OCI-LY7 (cell line): ENCODE measurements at regions not wholly inside any gene's neighbourhood (a gene's known extent, or its start where the extent isn't known, plus 50 kb on each side); places are given as distances from the start of the nearest gene placed in this dataset.

Experiments
- EZH2phosphoT487 ChIP-seq: fragments of 200-600 bp; sonication (generic); IDR thresholded peaks from 2 replicates; pipeline ENCODE4 v1.6.1; 2018; ENCODE audit warnings: low read depth, borderline replicate concordance, mild to moderate bottlenecking, mixed run types, antibody characterized with exemption, low read length, moderate library complexity, mixed read lengths
- TF ChIP-seq, protein P1 (sequence below): fragments of 200-600 bp; sonication (generic); conservative IDR thresholded peaks from 2 replicates; pipeline ENCODE4 v1.5.1; 2014; ENCODE audit warnings: mild to moderate bottlenecking, antibody characterized with exemption, low read length, moderate library complexity, mixed read lengths

DNA sequence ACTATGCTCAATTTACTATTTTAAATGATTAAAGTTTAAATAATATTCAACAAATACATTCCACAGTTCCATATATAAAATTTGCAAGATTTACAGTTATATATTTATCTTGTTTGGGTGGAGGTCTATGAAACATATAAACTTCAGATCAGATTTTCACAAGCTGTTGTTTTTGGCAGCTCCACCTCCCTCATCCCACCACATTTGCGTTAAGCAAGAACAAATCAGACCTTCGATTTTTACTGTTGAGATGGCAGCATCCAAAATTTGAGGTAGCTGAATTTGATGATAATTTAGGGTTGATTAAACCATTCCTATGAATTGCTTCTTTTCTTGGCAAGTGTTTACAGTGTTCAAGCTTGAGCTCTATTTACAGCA lies 986.4 kb downstream of the REEP3 start:
- TF ChIP-seq, protein P1, sequence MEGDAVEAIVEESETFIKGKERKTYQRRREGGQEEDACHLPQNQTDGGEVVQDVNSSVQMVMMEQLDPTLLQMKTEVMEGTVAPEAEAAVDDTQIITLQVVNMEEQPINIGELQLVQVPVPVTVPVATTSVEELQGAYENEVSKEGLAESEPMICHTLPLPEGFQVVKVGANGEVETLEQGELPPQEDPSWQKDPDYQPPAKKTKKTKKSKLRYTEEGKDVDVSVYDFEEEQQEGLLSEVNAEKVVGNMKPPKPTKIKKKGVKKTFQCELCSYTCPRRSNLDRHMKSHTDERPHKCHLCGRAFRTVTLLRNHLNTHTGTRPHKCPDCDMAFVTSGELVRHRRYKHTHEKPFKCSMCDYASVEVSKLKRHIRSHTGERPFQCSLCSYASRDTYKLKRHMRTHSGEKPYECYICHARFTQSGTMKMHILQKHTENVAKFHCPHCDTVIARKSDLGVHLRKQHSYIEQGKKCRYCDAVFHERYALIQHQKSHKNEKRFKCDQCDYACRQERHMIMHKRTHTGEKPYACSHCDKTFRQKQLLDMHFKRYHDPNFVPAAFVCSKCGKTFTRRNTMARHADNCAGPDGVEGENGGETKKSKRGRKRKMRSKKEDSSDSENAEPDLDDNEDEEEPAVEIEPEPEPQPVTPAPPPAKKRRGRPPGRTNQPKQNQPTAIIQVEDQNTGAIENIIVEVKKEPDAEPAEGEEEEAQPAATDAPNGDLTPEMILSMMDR: no peak
- TF ChIP-seq EZH2phosphoT487: no peak
